HG03066 (cell line): ENCODE measurements at regions not wholly inside any gene's neighbourhood (a gene's known extent, or its start where the extent isn't known, plus 50 kb on each side); places are given as distances from the start of the nearest gene placed in this dataset.
"Not testable (repeated sequence)": the region's sequence is repeated elsewhere in the genome, so short reads cannot be mapped to it uniquely, and the experiment has no call there.

Source experiments
- ATAC-seq: cut with Tn5 transposase; IDR thresholded peaks from one replicate; pipeline ENCODE4 v1.9.1; 2021; ENCODE audit warnings: low read depth; ENCODE audit not compliant: unreplicated experiment

GRCh38 chr3:153369561-153370374 lies 207.7 kb downstream of the RAP2B start:
- no peak for ATAC-seq

GRCh38 chr3:153370680-153371079 lies 208.7 kb downstream of the RAP2B start:
- no peak for ATAC-seq

GRCh38 chr3:153372326-153372725 lies 210.3 kb downstream of the RAP2B start:
- no peak for ATAC-seq

GRCh38 chr3:153373606-153374005 lies 211.6 kb downstream of the RAP2B start:
- ATAC-seq, result no peak

GRCh38 chr3:153378366-153378765 lies 216.3 kb downstream of the RAP2B start:
- ATAC-seq, result not testable (repeated sequence)

- no peak for ATAC-seq
Observed at GRCh38 chr3:153379516-153379915, 217.5 kb downstream of the RAP2B start.

GRCh38 chr3:153385343-153385742 lies 223.3 kb downstream of the RAP2B start:
- ATAC-seq, result no peak

GRCh38 chr3:153392363-153392762 lies 230.3 kb downstream of the RAP2B start:
- ATAC-seq, result no peak

- ATAC-seq, result no peak
Observed at GRCh38 chr3:153394017-153394416, 232.0 kb downstream of the RAP2B start.

GRCh38 chr3:153396581-153396980 lies 234.6 kb downstream of the RAP2B start:
- ATAC-seq, result no peak

- no peak for ATAC-seq
Observed at GRCh38 chr3:153397794-153398193, 235.8 kb downstream of the RAP2B start.

GRCh38 chr3:153399636-153400035 lies 237.6 kb downstream of the RAP2B start:
- ATAC-seq, result peak; percentile 71

GRCh38 chr3:153400641-153401040 lies 238.6 kb downstream of the RAP2B start:
- ATAC-seq, result no peak

GRCh38 chr3:153404157-153404556 lies 242.1 kb downstream of the RAP2B start:
- ATAC-seq, result no peak

GRCh38 chr3:153405320-153405719 lies 243.3 kb downstream of the RAP2B start:
- ATAC-seq, result not testable (repeated sequence)

- no peak for ATAC-seq
Observed at GRCh38 chr3:153410517-153410916, 248.5 kb downstream of the RAP2B start.

GRCh38 chr3:153414982-153415381 lies 253.0 kb downstream of the RAP2B start:
- no peak for ATAC-seq

- no peak for ATAC-seq
Observed at GRCh38 chr3:153422314-153422713, 260.3 kb downstream of the RAP2B start.

- ATAC-seq, result not testable (repeated sequence)
Observed at GRCh38 chr3:153423820-153424219, 261.8 kb downstream of the RAP2B start.

- no peak for ATAC-seq
Observed at GRCh38 chr3:153426344-153426743, 264.3 kb downstream of the RAP2B start.

GRCh38 chr3:153426803-153427202 lies 264.8 kb downstream of the RAP2B start:
- no peak for ATAC-seq

- no peak for ATAC-seq
Observed at GRCh38 chr3:153429821-153430220, 267.8 kb downstream of the RAP2B start.
